MCF 10A (cell line): ENCODE measurements at regions not wholly inside any gene's neighbourhood (a gene's known extent, or its start where the extent isn't known, plus 50 kb on each side); places are given as distances from the start of the nearest gene placed in this dataset.
A peak's percentile ranks its signal among the peaks of the same experiment; 100 is the strongest.

Experiments used
- BruUV-seq: library from RNA; stranded (reverse); fragments of 400-500 nt; replicated peaks from 2 replicates; lab custom pipeline; 2021; lab: Mats Ljungman, UMichigan
- CTCF ChIA-PET: fragments of 300-600 bp; sonication (Branson Sonifier 250); formaldehyde crosslinking; extraction: SDS; loops from one replicate; lab custom pipeline; 2021; ENCODE audit warnings: antibody characterized with exemption, inconsistent platforms; lab: Yijun Ruan, JAX
- POLR2A ChIA-PET: fragments of 300-600, 350-650 bp; sonication (Branson Sonifier 250); formaldehyde crosslinking; extraction: SDS; loops from one replicate; lab custom pipeline; 2020; ENCODE audit warnings: antibody characterized with exemption, inconsistent platforms; lab: Yijun Ruan, JAX
- DNase-seq: peaks from one replicate; pipeline ENCODE4 v3.0.0-alpha.2; 2018; ENCODE audit not compliant: unreplicated experiment
- H3K27ac Mint-ChIP-seq: one replicate; pipeline ENCODE4 v1.8.0; 2022; ENCODE audit warnings: mild to moderate bottlenecking, low read depth, mixed read lengths; ENCODE audit not compliant: unreplicated experiment
- H3K27me3 Mint-ChIP-seq: one replicate; pipeline ENCODE4 v1.8.0; 2022; ENCODE audit warnings: mixed read lengths; ENCODE audit not compliant: insufficient read depth, unreplicated experiment
- H3K36me3 Mint-ChIP-seq: one replicate; pipeline ENCODE4 v1.8.0; 2022; ENCODE audit warnings: mild to moderate bottlenecking, moderate library complexity, mixed read lengths; ENCODE audit not compliant: insufficient read depth, unreplicated experiment
- H3K4me1 Mint-ChIP-seq: one replicate; pipeline ENCODE4 v1.8.0; 2022; ENCODE audit warnings: mixed read lengths; ENCODE audit not compliant: insufficient read depth, unreplicated experiment
- H3K4me3 Mint-ChIP-seq: one replicate; pipeline ENCODE4 v1.8.0; 2022; ENCODE audit warnings: mild to moderate bottlenecking, moderate library complexity, mixed read lengths; ENCODE audit not compliant: unreplicated experiment
- H3K9me3 Mint-ChIP-seq: one replicate; pipeline ENCODE4 v1.8.0; 2022; ENCODE audit warnings: mixed read lengths; ENCODE audit not compliant: unreplicated experiment
- intact Hi-C: fragments of 100-400 bp; cut with micrococcal nuclease; formaldehyde crosslinking; loops from 2 replicates; pipeline ENCODE4 v1.14.1; 2022
- TF ChIP-seq, protein P1 (sequence below): fragments of 200-600 bp; IDR thresholded peaks from one replicate; pipeline ENCODE4 v1.8.0; 2022; ENCODE audit warnings: antibody characterized with exemption, mild to moderate bottlenecking; ENCODE audit not compliant: unreplicated experiment

DNA sequence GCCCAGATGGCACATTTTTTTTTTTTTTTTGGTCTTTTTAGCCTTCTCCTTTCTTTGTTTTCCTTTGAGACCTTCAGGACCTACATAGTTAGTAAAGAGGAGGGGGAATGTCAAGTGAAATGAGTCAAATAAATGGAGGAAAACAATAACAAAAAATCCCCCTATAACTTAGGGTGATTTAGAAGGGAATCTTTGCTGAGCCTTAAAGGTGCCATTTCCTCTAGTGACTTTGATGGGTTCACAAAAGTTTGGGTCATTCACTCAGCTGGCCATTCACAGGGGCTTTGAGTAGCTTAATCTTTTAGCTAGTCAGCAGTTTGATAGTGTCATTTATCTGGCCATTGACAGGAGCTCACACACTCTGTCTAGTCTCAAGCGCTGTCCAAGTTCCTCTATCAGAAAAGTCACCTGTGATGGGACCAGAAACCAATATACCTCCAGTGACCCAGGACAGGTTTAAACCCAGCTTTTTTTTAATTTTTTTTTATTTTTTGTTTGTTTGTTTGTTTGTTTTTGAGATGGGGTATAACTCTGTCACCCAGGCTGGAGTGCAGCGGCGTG is 275.1 kb upstream of the PRDM1 start:
- Mint-ChIP-seq H3K27me3 (no peaks in the 10 kb centered on the region), H3K27ac (peak overlapping the region; percentile 86), H3K9me3 (peaks cover 8% of the 10 kb centered on the region), H3K4me1 (peaks cover 30% of the 10 kb centered on the region), H3K36me3 (no peaks in the 10 kb centered on the region), H3K4me3 (peak overlapping the region; percentile 7)
- TF ChIP-seq, protein P1, sequence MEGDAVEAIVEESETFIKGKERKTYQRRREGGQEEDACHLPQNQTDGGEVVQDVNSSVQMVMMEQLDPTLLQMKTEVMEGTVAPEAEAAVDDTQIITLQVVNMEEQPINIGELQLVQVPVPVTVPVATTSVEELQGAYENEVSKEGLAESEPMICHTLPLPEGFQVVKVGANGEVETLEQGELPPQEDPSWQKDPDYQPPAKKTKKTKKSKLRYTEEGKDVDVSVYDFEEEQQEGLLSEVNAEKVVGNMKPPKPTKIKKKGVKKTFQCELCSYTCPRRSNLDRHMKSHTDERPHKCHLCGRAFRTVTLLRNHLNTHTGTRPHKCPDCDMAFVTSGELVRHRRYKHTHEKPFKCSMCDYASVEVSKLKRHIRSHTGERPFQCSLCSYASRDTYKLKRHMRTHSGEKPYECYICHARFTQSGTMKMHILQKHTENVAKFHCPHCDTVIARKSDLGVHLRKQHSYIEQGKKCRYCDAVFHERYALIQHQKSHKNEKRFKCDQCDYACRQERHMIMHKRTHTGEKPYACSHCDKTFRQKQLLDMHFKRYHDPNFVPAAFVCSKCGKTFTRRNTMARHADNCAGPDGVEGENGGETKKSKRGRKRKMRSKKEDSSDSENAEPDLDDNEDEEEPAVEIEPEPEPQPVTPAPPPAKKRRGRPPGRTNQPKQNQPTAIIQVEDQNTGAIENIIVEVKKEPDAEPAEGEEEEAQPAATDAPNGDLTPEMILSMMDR: no peak
- DNase-seq: no peak
- POLR2A ChIA-PET: interaction anchor here (0.5 to 2.3 kb wide), 5 partner anchors 13 to 367 kb away, joined by 3 to 16 read pairs (median 3); no protein-coding TSS in a partner anchor
- intact Hi-C loops: no loop called here
- no TSS peak for BruUV-seq
- CTCF ChIA-PET: no interaction called here

DNA sequence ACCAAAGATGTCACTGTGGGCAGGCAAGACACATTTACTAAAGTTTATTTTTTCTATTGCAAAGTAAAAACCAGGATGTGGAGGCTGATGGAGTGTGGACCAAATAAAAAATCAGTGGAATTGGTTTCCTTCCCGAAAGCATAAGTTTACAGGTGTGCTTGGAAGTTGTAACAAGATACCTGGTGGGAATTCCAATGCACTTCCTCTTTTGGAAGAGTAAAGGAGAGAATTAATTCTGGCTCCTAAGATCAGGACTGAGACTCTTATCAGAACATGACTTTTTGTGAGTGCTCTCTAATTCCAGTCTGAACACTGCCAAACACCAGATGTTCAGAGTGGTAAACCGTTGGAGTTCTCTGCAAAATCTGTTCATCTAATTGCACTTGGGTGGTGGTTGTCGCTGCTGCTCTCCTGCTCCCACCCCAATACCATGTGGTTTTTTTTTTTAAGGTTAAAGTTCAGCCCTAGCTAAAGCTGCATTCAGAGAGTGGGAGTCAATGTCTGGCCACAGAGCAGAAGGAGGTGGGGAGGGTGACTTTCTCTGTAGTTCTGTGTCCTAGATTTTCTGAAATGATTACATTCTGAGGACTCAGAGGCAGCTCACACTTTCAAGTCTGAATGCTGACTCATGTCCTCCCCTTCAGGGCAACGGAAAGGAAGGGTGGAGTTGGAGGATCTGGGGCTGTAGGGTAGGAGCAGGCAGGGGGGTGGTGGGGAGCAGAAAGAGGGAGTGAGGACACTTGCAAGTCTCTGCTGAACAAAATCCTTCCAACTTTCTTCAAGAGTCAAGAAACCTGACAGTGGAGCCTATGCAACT is 275.8 kb upstream of the PRDM1 start:
- no TSS peak for BruUV-seq
- ChIA-PET POLR2A (interaction anchor here (0.5 to 2.3 kb wide), 4 partner anchors 12 to 276 kb away, joined by 3 to 16 read pairs (median 4); partner anchors contain the start of gene PRDM1), CTCF (interaction anchor here (0.6 to 1.6 kb wide), 2 partner anchors 12 to 25 kb away, joined by 3 to 7 read pairs; no protein-coding TSS in a partner anchor)
- Mint-ChIP-seq H3K4me1 (peaks cover 30% of the 10 kb centered on the region), H3K36me3 (no peaks in the 10 kb centered on the region), H3K9me3 (peaks cover 8% of the 10 kb centered on the region), H3K27ac (peak overlapping the region; percentile 86), H3K27me3 (no peaks in the 10 kb centered on the region), H3K4me3 (peak overlapping the region; percentile 7)
- TF ChIP-seq, protein P1: no peak
- DNase-seq: peak; percentile 91
- intact Hi-C loops: no loop called here

DNA sequence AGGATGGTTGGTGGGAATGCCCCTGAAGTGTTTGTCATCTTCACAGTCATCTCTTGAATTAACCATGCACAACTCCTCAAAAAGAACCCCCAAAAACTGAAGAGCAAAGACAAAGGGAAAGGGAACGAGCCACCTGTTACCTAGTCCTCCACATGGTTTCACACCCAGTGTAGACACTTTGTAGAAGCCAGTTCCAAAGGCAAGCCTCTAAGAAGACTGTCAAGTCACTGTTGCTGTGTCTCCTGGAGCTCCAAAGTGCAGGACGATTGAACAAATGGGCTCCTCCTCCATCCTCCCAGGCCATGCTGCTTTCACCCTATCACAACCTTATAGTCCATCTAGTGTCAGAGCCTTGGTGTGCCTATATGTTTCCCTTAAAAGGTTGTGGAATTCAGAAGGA is 277.6 kb upstream of the PRDM1 start:
- ChIA-PET CTCF (interaction anchor here (1.6 kb wide), 1 partner anchor 11 kb away, joined by 3 read pairs; no protein-coding TSS in a partner anchor), POLR2A (interaction anchor here (2.3 kb wide), 1 partner anchor 10 kb away, joined by 16 read pairs; no protein-coding TSS in a partner anchor)
- H3K27me3 Mint-ChIP-seq: no peaks in the 10 kb centered on the region
- no TSS peak for BruUV-seq
- H3K36me3 Mint-ChIP-seq: no peaks in the 10 kb centered on the region
- DNase-seq: no peak
- TF ChIP-seq, protein P1: no peak
- no peak overlapping the region for H3K4me3 Mint-ChIP-seq
- intact Hi-C loops: no loop called here
- peaks cover 30% of the 10 kb centered on the region for H3K4me1 Mint-ChIP-seq
- H3K9me3 Mint-ChIP-seq: peaks cover 8% of the 10 kb centered on the region
- no peak overlapping the region for H3K27ac Mint-ChIP-seq

DNA sequence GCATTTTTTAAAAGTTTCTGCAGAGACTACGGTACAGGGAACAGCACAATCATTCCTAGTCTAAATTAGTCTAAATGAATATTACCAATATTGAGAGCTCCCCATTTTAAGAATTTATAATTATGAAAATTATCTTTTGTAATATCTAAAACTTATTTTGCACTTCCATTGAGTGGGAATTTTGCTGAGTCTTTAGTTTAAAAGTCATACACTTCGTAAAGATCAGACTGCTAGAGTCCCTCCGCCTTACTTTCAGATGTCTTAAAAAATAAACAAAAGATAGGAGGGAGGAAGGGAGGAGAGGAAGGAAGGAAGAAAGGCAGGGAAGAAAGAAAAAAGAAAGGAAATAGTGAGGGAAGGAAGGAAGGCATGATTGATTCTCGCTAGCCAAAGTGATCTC is 278.2 kb upstream of the PRDM1 start:
- CTCF ChIA-PET: no interaction called here
- DNase-seq: no peak
- BruUV-seq: no TSS peak

More for the DNA sequence above, 278.2 kb upstream of the PRDM1 start:
- H3K9me3 Mint-ChIP-seq: peaks cover 8% of the 10 kb centered on the region
- peaks cover 30% of the 10 kb centered on the region for H3K4me1 Mint-ChIP-seq
- no peaks in the 10 kb centered on the region for H3K27me3 Mint-ChIP-seq
- H3K36me3 Mint-ChIP-seq: no peaks in the 10 kb centered on the region
- TF ChIP-seq, protein P1: no peak
- H3K27ac Mint-ChIP-seq: peak overlapping the region; percentile 37
- H3K4me3 Mint-ChIP-seq: no peak overlapping the region
- POLR2A ChIA-PET: interaction anchor here (0.7 kb wide), 1 partner anchor 275 kb away, joined by 3 read pairs; no protein-coding TSS in a partner anchor
- intact Hi-C loops: no loop called here
